ENCODE measurements at regions not wholly inside any gene's neighbourhood (a gene's known extent, or its start where the extent isn't known, plus 50 kb on each side); places are given as distances from the start of the nearest gene placed in this dataset.

DNA sequence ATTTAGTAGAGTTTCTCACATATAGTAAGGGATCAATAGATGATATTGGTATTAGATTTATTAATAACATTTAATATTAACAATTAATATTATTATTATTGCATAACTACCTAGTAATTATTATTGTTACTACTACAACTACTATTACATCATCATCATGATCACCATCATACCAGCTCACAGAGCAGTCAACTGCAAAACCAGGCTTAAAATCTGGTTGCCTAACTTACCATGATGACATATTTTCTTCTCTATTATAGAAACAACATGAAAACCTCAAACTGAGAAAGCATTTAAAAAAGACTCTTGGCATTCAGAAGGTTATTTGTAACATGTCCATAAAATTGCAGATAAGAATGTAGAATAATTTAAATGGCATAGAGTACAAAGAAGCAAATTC is 247.0 kb upstream of the TTC29 start:
- TF ChIP-seq CTCF (IDR thresholded peaks at IDR 0.05; ENCODE audit: low read depth, low read length, poor library complexity, severe bottlenecking) (no peak), EZH2phosphoT487 (IDR thresholded peaks at IDR 0.05; ENCODE audit: borderline replicate concordance, low read length) (no peak)

All from DOHH2 (cell line).